ENCODE measurements at regions not wholly inside any gene's neighbourhood (a gene's known extent, or its start where the extent isn't known, plus 50 kb on each side); places are given as distances from the start of the nearest gene placed in this dataset.

- TF ChIP-seq, protein P1, sequence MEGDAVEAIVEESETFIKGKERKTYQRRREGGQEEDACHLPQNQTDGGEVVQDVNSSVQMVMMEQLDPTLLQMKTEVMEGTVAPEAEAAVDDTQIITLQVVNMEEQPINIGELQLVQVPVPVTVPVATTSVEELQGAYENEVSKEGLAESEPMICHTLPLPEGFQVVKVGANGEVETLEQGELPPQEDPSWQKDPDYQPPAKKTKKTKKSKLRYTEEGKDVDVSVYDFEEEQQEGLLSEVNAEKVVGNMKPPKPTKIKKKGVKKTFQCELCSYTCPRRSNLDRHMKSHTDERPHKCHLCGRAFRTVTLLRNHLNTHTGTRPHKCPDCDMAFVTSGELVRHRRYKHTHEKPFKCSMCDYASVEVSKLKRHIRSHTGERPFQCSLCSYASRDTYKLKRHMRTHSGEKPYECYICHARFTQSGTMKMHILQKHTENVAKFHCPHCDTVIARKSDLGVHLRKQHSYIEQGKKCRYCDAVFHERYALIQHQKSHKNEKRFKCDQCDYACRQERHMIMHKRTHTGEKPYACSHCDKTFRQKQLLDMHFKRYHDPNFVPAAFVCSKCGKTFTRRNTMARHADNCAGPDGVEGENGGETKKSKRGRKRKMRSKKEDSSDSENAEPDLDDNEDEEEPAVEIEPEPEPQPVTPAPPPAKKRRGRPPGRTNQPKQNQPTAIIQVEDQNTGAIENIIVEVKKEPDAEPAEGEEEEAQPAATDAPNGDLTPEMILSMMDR (conservative IDR thresholded peaks at IDR 0.05 in 1 of 2, IDR thresholded peaks at IDR 0.05 in 1 of 2; ENCODE audit: extremely low read depth in 1 of 2, insufficient read depth in 1 of 2, low read depth in 1 of 2, low read length in 2 of 2): no peak
- no peak for TF ChIP-seq EZH2 (IDR thresholded peaks at IDR 0.05; ENCODE audit: borderline replicate concordance, low read length)
These were observed 76.2 kb downstream of the MAFB start for GRCh38 chr20:40612837-40613236.
